ENCODE measurements at regions not wholly inside any gene's neighbourhood (a gene's known extent, or its start where the extent isn't known, plus 50 kb on each side); places are given as distances from the start of the nearest gene placed in this dataset.

GRCh38 chrX:4579480-4579879 lies 866.0 kb upstream of the PRKX start:
- no peak for TF ChIP-seq CTCF (optimal IDR thresholded peaks at IDR 0.05 in 1 of 3, IDR thresholded peaks at IDR 0.05 in 1 of 3, conservative IDR thresholded peaks at IDR 0.05 in 1 of 3; ENCODE audit: extremely low read depth in 1 of 3, insufficient read depth in 2 of 3, low read length in 3 of 3)
- TF ChIP-seq EZH2 (IDR thresholded peaks at IDR 0.05; ENCODE audit: low read length): no peak
